ENCODE measurements at regions not wholly inside any gene's neighbourhood (a gene's known extent, or its start where the extent isn't known, plus 50 kb on each side); places are given as distances from the start of the nearest gene placed in this dataset.

DNA sequence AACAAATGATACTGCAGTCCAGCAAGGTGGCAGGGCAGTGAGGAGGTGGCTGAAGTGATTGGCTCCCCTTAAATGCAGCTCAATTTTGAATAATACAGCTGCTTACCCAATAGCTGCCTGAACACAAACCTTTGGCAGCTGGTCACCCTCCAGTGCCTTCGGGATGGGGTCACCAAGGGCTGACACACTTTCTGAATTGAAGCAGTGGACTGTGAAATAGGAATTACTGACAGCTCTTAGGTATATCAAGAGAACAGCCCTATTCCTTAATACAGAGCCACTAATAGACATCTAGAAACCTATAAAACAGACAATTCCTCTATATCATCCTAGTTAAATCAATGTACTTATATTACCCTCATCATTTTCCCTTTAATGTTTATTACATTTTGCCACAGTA lies 474.2 kb upstream of the KIRREL3 start:
- H3K27ac ChIP-seq, result no peak overlapping the region
- no peaks in the 10 kb centered on the region for H3K4me1 ChIP-seq
- DNase-seq, result no peak
- no peaks in the 10 kb centered on the region for H3K27me3 ChIP-seq
- TF ChIP-seq CTCF (IDR thresholded peaks at IDR 0.05) (no peak), POLR2A (IDR thresholded peaks at IDR 0.05) (no peak)
- no peaks in the 10 kb centered on the region for H3K36me3 ChIP-seq
- H3K4me3 ChIP-seq, result no peak overlapping the region
- no peaks in the 10 kb centered on the region for H3K9me3 ChIP-seq
- intact Hi-C loops (cut with DNase I; ENCODE audit: low total_unique reads), result no loop called here

- intact Hi-C loops (cut with DNase I; ENCODE audit: low total_unique reads), result no loop called here
- no peaks in the 10 kb centered on the region for H3K36me3 ChIP-seq
- H3K4me3 ChIP-seq, result no peak overlapping the region
- no peaks in the 10 kb centered on the region for H3K9me3 ChIP-seq
- H3K4me1 ChIP-seq, result no peaks in the 10 kb centered on the region
- DNase-seq, result no peak
- H3K27me3 ChIP-seq, result no peaks in the 10 kb centered on the region
- no peak for TF ChIP-seq POLR2A (IDR thresholded peaks at IDR 0.05)
- TF ChIP-seq CTCF (IDR thresholded peaks at IDR 0.05), result no peak
- no peak overlapping the region for H3K27ac ChIP-seq
These were observed 471.9 kb upstream of the KIRREL3 start for GRCh38 chr11:127472505-127472904.

- no peak overlapping the region for H3K4me3 ChIP-seq
- H3K27me3 ChIP-seq, result no peaks in the 10 kb centered on the region
- no peaks in the 10 kb centered on the region for H3K4me1 ChIP-seq
- TF ChIP-seq CTCF (IDR thresholded peaks at IDR 0.05), result no peak
- TF ChIP-seq POLR2A (IDR thresholded peaks at IDR 0.05), result no peak
- no peak overlapping the region for H3K27ac ChIP-seq
- DNase-seq, result no peak
- H3K9me3 ChIP-seq, result no peaks in the 10 kb centered on the region
- no peaks in the 10 kb centered on the region for H3K36me3 ChIP-seq
- intact Hi-C loops (cut with DNase I; ENCODE audit: low total_unique reads), result no loop called here
These were observed 471.1 kb upstream of the KIRREL3 start for GRCh38 chr11:127471662-127472061.

DNA sequence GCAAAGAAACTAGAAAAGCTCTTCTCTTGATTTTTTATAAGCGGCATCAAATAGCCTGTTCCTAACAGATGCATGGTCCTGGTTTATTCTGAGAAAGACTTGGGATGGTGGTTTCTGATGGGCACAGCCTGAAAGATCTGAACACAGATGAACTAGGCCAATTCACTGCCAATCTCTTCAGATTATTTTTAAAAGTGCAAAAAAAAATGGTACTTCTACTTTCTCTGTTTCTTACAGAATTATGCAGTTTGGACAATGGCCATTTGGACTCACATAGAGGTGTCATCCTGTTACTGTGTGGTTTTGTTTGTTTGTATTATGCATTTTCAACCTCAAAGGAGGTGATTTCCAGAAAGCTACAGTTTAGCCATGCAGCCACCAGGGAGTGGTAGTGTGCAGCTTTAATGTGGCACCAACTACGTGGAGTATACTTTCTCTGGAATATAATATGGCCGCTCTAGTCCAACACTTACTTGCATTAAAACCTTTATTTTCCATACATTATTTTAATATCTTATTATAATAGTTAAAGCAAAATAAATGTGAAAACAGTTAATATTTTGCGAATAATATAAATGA lies 469.8 kb upstream of the KIRREL3 start:
- no peak for DNase-seq
- intact Hi-C loops (cut with DNase I; ENCODE audit: low total_unique reads), result no loop called here
- TF ChIP-seq CTCF (IDR thresholded peaks at IDR 0.05) (no peak), POLR2A (IDR thresholded peaks at IDR 0.05) (no peak)
- H3K4me1 ChIP-seq, result no peaks in the 10 kb centered on the region
- H3K27ac ChIP-seq, result no peak overlapping the region
- no peaks in the 10 kb centered on the region for H3K27me3 ChIP-seq
- no peak overlapping the region for H3K4me3 ChIP-seq
- H3K36me3 ChIP-seq, result no peaks in the 10 kb centered on the region
- no peaks in the 10 kb centered on the region for H3K9me3 ChIP-seq

GRCh38 chr11:127464325-127464724 lies 463.8 kb upstream of the KIRREL3 start:
- intact Hi-C loops (cut with DNase I; ENCODE audit: low total_unique reads), result no loop called here
- Histone ChIP-seq H3K9me3 (no peaks in the 10 kb centered on the region), H3K36me3 (no peaks in the 10 kb centered on the region), H3K4me1 (no peaks in the 10 kb centered on the region), H3K27me3 (no peaks in the 10 kb centered on the region), H3K4me3 (no peak overlapping the region), H3K27ac (no peak overlapping the region)
- TF ChIP-seq CTCF (IDR thresholded peaks at IDR 0.05), result no peak
- no peak for TF ChIP-seq POLR2A (IDR thresholded peaks at IDR 0.05)
- DNase-seq, result no peak

All from uterus (tissue), 3 donors.